Body of pancreas (tissue), 4 donors: ENCODE measurements at regions not wholly inside any gene's neighbourhood (a gene's known extent, or its start where the extent isn't known, plus 50 kb on each side); places are given as distances from the start of the nearest gene placed in this dataset.

Source experiments
- CTCF ChIP-seq, 7 experiments: fragments of 450-650 bp in 4 of 7; fragments of 200-600 bp in 3 of 7; sonication (generic) in 3 of 7; IDR thresholded peaks; one replicate each; pipeline ENCODE4 v1.5.1; 2016 to 2019; ENCODE audit warnings: antibody characterized with exemption in 7 of 7
- POLR2A ChIP-seq, 3 donors: fragments of 450-650 bp; IDR thresholded peaks; one replicate each; pipeline ENCODE4 v1.6.1; 2016; ENCODE audit warnings: antibody characterized with exemption in 3 of 3, mild to moderate bottlenecking in 2 of 3

GRCh38 chr7:130910949-130911944, 177.2 kb upstream of the KLF14 start:
- TF ChIP-seq CTCF (IDR thresholded peaks at IDR 0.05) (no peak), POLR2A (IDR thresholded peaks at IDR 0.05) (no peak)
